ENCODE measurements at regions not wholly inside any gene's neighbourhood (a gene's known extent, or its start where the extent isn't known, plus 50 kb on each side); places are given as distances from the start of the nearest gene placed in this dataset.

DNA sequence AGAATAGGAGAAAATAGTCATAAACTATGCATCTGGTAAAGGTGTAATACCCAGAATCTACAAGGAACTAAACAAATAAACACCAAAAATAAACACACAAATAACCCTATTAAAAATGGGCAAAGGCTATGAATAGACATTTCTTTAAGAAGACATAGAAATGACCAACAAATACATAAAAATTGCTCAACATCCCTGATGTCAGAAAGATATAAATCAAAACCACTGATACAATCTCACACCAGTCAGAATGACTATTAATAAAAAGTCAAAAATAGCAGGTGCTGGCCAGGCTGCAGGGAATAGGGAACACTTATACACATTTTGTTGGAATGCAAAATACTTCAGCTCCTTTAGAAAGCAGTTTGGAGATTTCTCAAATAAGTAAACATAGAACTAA lies 352.1 kb upstream of the SLITRK1 start:
- TF ChIP-seq, protein P1, sequence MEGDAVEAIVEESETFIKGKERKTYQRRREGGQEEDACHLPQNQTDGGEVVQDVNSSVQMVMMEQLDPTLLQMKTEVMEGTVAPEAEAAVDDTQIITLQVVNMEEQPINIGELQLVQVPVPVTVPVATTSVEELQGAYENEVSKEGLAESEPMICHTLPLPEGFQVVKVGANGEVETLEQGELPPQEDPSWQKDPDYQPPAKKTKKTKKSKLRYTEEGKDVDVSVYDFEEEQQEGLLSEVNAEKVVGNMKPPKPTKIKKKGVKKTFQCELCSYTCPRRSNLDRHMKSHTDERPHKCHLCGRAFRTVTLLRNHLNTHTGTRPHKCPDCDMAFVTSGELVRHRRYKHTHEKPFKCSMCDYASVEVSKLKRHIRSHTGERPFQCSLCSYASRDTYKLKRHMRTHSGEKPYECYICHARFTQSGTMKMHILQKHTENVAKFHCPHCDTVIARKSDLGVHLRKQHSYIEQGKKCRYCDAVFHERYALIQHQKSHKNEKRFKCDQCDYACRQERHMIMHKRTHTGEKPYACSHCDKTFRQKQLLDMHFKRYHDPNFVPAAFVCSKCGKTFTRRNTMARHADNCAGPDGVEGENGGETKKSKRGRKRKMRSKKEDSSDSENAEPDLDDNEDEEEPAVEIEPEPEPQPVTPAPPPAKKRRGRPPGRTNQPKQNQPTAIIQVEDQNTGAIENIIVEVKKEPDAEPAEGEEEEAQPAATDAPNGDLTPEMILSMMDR (IDR thresholded peaks at IDR 0.05; ENCODE audit: poor library complexity) = no peak
- no peak for TF ChIP-seq EZH2phosphoT487 (IDR thresholded peaks at IDR 0.05; ENCODE audit: low read depth, severe bottlenecking, unreplicated experiment)
